HG03097 (cell line): ENCODE measurements at regions not wholly inside any gene's neighbourhood (a gene's known extent, or its start where the extent isn't known, plus 50 kb on each side); places are given as distances from the start of the nearest gene placed in this dataset.
"Not testable (repeated sequence)": the region's sequence is repeated elsewhere in the genome, so short reads cannot be mapped to it uniquely, and the experiment has no call there.

Source experiments
- ATAC-seq: cut with Tn5 transposase; IDR thresholded peaks from one replicate; pipeline ENCODE4 v1.9.1; 2021; ENCODE audit not compliant: unreplicated experiment, low FRiP score

DNA sequence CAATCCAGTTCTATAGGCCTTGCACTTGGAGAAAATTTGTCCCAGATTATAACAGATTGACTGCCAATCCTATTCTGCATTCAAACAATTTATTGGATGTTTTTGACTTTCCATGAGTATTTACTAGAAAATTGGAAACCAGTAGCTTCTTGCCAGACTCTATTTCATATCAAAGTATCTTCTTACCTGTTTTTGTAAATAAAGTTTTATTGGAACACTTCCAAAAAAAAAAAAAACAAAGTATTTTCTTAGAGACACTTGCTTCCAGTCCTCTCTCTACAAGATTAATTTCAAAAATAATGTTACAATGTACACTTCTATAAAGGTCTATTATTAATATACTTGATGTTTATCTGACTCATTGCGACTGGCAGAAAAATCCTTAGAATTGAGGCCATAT is 209.2 kb upstream of the PCDH9 start:
- no peak for ATAC-seq

DNA sequence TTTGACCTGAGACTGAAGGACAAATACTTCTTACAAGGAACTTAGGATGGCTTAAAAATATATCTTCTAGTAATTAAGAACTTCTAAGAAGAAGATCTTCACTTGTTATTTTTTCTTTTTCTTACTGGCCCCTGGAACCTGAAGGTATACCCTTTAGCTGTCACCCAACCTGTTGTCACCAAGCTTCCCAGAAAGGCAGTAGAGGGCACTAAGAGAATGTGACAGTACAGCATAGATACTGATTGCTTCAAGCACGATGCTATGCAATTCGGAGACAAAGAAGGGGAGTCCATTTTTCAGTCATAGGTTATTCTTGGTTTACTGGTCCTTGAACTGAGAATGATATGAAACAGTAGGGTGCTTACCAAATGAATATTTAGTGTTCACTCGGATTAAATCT is 208.3 kb upstream of the PCDH9 start:
- ATAC-seq, result no peak

DNA sequence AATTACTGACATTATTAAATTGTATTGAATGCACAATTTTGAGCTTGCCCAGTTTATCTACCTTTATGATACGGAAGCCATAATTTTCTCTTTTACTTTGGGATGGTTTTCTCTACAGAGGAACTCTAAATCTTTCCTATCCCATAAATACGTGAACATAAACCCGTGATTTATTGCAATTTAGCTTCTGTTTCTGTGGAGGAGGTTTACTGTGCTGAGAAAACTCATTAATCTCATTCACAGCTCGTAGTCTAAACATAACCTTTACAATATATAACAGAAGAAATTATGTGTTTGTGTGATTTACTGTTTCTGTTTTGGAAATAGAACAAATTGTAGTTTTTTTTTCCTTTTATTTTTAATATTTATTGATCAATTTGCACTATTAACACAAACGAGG is 207.1 kb upstream of the PCDH9 start:
- no peak for ATAC-seq

DNA sequence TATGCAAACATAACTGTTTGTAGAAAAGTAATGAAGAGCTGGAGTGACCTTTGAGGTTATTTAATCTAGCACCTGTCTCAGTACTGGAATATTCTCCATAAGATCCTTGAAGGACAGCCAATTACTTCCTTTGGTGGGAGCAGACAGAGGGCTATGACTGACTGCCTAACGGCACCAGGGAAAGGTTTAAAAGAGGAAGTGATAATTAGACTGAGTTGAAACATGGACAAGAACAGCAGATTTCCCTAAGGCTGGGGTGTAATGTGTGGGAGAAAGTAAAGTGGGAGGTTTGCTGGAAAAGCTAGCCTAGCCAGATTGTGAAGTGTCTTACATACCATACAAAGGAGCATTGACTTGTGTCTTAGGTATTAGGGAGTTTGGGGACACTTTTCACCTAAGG is 191.3 kb upstream of the PCDH9 start:
- ATAC-seq, result no peak

DNA sequence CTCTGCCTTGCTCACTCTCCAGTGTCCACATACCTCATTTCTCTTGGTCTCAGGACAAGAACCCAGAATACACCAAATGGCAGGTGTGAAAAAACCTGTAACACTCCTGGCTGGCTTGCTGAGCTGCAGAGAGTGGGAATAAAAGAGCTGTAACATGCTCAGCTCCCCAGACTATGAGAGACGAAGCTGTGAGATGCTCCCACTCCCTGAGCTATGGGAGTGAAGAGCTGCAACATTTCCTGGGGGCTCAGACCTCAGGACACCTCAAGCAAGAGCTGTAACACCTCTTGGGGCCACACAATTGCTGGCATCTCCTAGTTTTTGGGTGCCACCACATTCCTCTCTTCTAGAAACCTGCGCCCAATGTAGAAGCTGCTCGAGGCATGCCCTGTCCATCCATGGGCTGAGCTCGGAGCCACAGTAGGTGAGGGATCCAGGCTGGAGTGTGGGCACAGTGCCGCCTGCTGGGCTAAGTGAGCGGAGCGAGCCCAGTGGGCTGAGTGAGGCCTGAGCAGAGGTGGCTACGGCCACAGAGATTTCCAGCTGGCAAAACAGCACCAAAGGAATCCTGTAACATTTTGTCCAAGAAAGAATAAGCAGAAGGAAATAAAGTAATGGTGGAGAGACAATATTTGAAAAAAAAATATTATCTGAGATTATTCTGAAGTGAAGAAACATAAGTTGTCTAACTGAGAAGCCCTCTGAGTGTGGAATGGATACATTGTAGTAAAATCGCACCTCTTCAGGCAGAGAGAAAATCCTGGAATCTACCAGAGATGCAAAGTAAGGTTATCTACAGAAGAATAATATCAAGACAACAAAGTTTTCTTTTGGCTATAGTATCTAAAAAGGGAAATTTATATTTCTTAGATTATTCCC is 186.2 kb upstream of the PCDH9 start:
- no peak for ATAC-seq

DNA sequence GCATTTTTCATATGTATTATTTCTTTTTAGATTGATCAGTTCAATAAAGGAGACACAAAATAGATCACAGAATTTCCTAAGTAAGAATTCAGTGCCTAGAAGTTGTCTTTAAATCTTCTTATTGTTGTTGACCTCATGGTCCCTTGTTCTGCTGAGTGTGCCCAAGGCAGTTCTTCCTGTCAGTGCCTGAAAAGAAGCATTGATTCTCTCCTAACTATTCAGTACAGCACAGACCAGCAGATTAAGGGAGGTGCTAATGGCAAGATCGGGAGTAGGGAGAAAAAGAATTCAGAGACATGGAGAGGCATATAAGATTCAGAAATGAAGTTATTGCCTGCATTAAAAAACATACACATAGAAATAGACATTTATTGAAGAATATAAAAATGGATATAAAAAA is 180.5 kb upstream of the PCDH9 start:
- ATAC-seq, result no peak

DNA sequence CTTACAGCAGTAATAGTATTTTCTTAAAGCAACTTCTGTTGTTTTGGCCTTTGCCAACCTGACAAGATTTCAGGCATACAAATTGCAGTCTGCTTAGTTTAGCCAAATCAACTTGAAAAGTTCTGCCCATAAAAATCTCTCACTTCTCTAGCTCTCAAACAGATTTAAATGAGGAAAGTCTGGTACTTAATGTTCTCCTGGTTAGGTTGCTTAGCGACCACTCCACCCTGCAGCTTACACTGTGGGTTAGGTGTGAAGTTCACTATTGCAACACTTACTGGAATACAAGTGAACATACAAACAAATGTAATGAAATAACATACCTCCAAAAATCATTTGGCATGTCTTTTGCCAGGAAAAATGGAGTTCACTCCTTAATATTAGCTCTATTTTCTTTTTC is 178.7 kb upstream of the PCDH9 start:
- ATAC-seq, result no peak

DNA sequence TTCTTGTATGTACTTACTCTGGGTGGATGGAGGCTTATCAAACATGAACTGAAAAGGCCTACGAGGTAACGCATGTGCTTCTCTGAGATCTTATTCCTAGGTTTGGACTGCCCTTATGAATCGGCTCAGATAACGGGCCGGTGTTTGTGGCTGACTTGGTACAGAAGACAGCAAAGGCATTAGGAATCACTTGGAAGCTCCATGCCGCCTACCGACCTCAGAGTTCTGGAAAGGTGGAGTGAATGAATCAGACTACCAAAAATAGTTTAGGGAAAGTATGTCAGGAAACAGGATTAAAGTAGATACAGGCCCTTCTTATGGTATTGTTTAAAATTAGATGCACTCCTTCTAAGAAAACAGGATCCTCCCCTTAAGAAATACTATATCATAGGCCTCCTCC is 172.4 kb upstream of the PCDH9 start:
- ATAC-seq, result no peak

DNA sequence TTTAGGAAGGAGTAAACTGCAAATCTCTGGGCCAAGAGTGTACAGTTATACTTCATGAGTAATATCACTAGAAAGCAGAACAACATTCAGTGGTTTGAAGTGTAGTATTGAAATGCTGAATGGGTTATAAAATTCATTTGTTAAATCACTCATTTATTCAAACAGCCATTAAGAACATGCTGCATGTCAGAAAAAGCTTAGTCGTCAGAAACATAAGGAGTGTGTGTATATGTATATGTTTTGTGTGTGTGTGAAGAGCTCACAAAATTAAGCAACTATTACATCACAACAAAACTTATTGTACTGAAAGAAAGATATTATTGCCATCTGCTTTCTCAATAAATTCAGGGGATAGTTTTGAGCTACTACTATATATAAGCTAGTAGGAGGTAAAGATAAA is 165.4 kb upstream of the PCDH9 start:
- no peak for ATAC-seq

DNA sequence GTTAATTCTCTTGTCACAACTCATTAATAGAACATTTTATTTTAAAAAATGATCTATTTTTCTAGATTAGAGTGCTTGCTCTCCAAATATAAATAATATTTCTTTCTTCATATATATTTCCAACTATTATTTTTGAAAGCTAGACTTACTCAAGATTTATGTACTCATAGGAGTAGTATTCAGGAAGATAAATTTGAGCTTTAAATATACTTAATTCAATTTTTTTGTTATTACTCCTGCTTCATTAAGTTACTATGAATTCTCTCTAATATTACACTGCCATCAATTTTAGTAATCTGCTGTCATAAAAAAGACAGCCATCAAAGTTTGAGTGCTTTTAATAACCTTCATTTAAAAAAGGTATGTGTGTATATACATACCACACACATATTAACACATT is 161.9 kb upstream of the PCDH9 start:
- ATAC-seq, result no peak

DNA sequence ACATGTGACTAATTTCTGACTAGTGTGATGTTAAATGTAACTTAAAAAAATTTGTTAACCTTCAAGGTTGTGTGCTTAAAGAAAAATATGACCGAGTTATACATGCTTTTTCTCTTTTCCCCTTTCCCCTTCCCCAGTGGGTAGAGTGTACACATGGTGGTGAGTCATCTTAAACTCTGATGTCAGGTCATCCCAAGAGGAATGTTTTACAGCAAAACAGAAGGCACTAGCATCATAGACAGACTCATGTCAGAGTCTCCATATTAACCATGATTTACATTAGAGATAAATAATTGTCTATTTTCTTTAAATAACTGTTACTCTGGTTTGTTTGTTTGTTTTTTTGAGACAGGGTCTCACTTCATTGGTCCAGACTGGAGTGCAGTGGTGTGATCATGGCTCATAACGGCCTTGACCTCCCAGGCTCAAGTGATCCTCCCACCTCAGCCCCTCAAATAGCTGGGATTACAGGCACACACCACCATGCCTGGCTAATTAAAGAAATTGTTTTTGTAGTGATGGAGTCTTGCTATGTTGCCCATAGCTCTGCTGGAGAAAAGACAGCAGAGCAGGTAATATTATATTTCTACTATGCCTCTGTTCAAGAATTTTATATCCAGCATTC is 160.4 kb upstream of the PCDH9 start:
- ATAC-seq, result no peak

DNA sequence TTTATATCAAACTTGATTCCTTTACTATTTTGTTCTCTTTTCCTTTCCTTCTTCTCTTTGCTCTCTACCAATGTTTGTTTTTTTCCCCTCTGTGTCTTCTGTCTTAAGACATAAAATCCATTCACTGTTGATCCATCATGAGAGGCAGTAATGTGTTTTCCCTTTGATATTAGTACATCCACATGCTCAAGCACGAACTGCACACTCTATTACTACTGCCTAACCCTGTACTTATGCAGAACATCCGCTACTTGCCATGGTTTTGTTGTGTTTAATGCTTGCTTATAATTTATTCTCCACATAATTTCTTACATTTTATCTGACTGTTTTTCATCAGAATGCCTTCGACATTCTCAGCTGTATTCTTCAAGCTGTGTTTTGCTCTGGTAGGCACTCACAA is 159.0 kb upstream of the PCDH9 start:
- no peak for ATAC-seq

DNA sequence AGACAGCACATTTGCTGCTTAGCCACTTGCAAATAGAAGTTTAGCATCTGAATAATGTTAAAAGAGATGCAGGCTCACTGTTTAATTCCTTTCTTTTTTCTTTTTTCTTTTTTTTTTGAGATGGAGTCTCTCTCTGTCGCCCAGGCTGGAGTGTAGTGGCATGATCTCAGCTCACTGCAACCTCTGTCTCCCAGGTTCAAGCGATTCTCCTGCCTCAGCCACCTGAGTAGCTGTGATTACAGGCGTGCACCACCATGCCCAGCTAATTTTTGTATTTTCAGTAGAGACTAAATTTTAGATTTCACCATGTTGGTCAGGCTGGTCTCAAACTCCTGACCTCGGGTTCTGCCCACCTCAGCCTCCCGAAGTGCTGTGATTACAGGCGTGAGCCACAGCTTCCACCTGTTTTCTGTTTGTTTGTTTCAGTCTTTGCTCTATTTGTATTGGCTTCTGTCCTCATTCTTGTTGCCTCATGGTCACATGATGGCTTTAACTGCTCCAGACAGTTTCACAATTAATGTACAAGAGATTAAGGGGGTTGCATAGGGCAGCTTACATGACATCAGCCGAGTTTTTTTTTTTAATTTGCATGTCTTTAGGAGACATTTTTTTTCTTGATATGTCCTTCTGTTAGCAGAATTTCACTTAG is 153.1 kb upstream of the PCDH9 start:
- ATAC-seq, result not testable (repeated sequence)

DNA sequence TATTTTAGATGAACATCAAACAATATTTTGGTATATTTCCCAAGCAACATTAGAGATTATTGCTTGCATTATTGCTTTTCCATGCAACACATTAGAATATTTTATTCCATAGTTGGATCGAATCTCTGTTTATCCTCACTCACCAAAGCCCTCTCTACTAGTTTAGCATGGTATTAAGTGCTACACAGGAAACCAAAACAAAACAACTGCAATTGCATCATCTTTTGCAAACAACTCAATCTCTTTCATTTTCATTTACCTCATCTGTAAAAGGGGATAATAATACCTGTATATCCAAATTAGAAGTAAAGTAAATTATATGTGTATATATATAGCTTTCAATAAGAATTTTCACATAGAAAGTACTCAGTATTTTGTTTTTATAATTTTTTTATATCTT is 147.8 kb upstream of the PCDH9 start:
- ATAC-seq, result no peak

DNA sequence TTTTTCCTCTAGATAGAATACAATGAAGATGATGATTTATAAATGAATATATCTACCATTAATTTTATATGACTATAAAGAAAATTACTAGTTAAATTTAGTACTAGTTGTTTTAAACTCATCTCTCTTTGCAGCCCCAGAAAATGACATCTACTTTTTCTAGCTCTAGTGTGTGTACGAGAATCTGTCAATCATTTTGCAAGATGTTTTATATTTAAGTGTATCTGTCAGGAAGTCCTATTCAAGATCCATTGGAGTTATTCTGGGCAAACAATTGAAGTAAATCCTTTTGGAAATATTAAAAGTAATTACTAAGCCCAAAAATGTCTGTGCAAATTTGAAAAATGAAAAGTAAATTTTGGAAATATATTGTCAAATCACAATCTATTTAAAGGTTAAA is 144.3 kb upstream of the PCDH9 start:
- ATAC-seq, result no peak

DNA sequence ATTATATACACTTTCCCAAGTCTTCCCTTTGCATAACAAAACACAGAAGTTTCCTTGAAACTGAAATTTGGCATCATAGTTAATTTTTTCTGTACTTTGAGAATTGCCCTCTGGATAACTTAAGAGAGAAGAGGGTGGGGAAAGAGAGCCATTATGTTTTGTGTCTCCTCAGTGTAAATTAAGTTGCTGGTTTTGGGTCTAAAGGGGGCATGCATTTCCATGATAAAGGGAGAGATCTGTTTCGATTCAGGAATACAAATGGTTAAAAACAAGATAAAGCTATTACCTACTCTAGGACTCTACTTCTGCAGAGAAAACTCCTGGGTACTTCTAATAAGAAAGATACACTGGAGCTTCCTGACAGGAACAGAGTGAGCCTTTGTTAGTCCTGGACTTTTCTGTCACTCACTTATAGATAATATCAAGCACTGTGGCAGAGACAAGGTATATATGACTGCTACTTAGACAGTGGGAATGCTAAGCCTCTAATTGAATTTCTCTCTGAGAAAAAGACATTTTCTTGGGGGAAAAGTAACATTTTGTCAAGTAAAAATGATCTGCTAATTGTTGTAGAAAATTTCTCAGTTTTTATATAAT is 142.8 kb upstream of the PCDH9 start:
- ATAC-seq, result no peak

DNA sequence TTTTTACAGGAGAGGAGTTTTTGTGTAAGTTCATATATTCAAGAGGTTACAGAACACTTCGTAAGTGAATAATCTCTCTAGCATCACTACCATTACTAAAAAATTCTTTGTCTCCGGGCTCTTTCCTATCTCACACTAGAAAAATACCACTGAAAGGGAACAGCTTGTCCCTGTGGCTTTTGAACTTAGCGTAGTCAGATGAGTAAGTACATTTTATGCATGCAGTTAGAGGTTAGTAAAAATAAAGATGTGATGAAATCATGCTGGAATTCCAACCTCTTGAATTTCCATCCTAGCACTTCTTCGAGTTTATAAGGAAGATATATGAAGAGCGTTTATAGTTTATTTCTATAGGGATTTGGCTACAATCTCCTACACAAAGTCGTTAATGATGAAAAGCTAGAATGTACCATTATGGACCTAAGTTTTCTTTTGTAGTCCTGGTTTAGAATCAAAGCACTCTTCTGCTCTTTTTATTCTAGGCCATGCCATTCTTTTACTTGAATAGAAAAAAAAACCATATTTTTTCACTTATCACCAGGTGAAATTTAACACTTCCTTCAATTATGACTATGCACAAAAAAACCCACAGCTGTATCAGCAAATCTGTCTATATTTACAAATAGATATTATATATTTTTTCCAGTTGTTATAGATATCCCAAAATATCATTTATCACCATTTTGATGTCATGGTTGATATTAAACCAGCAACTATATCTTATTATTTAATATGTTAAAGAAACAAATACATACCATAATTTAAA is 139.9 kb upstream of the PCDH9 start:
- ATAC-seq, result no peak

DNA sequence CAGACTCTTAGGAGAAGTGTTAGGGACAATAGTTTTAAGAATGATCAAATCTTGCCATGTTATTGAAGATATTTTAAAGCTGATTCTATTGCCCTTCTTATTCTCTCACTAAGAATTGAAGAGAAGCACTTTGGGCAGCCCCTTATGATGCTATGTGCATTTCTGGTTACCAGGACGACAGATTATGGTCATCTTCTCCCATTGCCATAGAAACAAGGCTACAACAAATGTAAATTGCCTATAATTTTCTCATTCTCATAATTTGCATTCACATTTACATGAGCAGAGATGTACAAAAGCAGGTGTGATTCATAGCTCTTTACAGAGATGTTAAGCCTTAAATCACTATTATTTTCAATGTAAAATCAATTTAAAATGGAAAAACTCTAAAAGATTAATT is 137.3 kb upstream of the PCDH9 start:
- ATAC-seq, result no peak

DNA sequence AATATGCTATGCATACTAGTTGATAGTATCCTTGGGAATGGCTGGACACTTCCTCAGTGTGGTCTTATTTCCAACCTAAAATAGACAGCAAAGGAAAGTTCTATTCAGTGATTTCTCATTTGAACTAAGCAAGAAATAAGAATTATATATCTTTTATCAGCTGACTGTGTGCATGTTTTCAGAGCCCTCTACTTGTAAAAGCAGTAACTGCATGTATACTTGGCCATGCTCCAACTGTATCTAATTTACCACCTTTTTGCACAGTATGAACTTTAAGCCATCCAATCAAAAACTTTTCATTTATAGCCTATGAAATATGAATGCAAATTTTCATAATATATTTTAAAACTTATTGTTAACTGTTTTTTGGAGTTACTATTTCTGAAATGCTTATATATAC is 136.4 kb upstream of the PCDH9 start:
- ATAC-seq, result no peak

DNA sequence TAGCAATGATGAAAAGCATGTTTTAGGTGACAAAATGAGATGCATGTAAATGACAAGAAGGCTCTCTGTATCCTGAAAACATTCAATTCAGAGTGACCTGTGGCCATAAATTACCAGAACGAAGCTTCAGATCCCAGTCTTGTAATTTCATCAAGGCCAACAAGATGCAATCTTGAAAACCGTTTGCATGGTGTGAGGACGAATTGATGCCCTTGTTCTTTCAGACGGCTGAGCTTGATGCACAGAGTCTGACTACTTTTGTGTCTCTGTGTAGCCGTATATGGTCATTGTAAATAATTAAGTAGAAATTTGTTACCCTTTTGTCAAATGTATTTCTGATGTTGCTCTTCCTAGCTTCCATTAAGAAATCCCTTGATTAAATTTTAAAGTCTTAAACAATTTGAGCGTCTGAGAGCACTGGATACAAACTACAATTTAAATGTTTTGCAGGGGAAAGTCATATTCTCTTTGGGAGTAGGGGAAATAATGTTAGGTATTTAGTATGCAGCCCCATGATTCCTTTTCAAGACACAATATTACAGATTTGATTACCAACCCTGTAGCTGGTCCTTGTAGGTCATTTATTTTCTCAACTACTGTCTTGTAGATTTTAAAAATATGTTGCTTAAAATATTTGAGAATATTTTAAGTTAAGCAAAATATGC is 125.8 kb upstream of the PCDH9 start:
- ATAC-seq, result no peak
